NCI-H82 treated with DMSO at 0.1 percent for 48 hours (cell line): ENCODE measurements at regions not wholly inside any gene's neighbourhood (a gene's known extent, or its start where the extent isn't known, plus 50 kb on each side); places are given as distances from the start of the nearest gene placed in this dataset.
A peak's percentile ranks its signal among the peaks of the same experiment; 100 is the strongest.

ENCODE experiments used
- DNase-seq: peaks from one replicate; lab custom pipeline; 2025; ENCODE audit not compliant: unreplicated experiment; lab: John Stamatoyannopoulos, UW

DNA sequence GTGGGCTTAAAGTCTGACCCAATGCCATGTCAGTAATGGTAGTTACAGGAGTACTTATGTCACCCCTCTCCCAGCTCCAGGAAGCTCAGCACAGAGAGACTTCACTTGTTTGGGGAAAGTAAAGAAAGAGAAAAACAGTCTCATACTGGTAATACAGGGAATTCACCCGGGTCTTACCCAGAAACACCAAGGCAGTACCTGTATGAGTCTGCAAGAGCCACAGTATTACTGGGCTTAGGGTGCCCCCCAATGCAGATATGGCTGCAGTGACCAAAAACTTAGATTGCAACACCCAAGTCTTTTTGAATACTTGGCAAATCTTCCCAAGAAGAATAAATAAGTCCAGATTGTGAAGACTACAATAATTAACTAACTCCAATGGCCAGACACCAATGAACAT lies 622.1 kb downstream of the IGSF11 start:
- no peak for DNase-seq

DNA sequence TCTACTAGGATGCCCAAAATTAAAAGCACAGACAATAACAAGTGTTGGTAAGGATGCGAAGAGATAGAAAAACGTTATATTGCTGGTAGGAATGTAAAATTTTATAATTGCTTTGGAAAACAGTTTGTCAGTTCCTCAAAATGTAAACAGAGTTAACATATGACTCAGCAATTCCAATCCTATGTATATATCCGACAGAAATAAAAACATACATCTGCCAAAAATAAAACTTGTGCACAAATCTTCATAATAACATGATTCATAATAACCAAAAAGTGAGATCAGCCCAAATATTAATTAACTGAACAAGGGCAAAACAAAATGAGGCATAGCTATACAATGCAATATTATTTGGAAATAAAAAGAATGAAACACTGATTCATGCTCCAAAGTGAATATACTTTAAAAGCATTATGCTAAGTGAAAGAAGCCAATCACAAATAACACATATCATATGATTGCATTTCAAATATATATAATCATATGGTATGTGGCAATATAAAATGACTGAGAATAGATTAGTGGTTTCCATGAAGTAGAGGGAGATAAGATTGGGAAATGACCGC lies 609.3 kb downstream of the IGSF11 start:
- DNase-seq = no peak

DNA sequence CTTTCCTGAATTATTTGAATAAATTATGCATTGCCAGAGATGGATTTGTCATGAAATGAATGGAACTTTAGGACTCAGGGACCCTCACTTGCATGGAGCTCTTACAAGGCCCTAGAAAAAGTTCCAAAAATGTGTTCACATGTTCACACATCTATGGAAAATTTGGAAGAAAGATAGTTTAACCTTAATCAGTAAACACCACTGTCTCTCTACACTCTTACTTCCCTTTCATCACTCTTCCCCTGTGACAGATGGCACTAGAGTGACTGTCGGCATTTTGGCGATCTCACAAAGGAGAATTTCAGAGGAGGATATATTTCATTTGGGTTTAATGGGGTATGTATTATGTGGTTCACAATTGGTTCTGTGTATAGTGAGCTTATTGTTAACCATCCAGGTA lies 600.8 kb downstream of the IGSF11 start:
- DNase-seq = no peak

DNA sequence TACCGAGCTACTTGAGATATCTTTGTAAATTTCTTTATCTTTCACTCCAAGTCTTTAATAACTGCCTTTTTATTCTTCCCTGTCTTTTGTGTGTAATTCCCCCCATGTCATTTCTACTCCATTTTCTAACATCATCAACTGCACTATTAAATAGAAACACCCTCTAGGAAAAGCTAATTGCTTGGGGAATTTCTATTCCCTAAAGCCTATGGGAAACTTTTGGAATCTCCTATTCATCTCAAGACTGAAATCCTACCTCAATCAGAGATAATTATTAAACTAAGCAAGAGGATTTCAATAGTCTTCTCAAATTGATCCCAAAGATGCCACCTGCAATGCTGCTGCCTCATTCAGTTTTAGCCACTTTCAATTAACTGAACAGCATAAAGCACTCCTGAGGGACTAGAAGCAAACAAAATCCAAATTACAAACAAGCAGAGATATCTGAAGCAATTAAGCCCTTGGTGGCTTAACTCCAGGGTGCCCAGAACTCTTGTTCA lies 598.7 kb downstream of the IGSF11 start:
- no peak for DNase-seq

DNA sequence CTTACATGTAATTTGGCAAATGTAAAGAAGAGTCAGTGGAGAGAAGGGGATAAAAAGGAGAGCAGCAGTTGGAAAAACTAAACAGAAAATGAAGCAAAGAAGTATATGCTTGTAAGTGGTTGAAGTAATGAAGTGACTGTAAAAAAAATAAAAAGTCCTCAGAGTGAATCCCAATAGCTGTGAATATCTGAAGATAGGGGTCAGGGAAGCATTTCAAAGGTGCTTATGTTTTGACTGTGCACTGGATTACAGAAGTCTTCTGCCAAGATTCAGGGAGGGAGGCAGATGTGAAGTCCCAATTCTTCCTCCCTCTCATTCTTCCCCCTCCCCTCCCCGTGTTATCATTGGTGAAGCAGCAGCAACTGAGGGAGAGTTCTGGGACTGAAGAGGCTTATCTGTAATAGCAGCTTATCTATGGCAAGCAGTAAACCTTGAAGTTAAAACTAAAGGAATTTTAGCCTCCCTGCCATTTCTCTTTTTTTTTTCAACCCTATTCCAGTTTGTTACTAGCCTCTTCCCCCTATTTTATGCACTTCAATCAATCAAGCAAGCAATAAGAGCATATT lies 597.9 kb downstream of the IGSF11 start:
- DNase-seq = peak; percentile 31

DNA sequence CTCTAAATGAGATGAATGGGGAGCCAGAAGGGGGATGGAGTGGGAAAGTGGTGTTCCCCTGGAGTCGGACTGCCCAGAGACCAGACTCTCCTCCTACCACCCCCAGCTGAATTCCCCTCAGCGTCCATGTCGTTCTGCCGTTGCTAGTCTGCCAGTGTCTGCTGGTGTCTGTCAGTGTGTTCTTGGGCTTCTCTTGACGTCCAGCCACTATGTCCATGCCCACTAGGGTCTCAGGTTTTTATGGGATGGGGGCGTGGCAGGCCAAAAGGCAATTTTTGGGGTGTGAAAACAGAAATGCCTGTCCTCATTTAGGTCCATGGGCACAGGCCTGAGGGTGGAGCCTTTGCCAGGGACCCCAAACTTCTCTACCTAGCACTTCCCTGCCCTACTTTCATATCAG lies 589.6 kb downstream of the IGSF11 start:
- no peak for DNase-seq

DNA sequence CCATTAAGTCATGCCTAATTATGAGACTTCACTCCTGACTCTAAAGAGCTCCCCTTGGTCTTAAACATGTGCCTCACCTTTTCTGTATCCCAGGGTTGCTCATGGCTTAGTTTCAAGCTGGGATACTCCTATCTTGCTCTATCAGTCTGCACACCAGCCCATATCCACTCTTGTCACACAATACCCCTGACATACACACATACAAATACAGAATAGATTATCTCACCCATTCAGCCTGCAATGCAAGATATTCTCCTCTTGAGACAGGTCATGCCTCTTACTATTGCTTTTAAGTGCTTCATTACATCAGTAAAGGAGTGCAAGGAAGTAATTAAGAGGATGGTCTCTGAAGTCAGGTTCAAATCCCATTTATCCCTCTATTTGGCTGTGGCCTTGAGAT lies 587.3 kb downstream of the IGSF11 start:
- no peak for DNase-seq

DNA sequence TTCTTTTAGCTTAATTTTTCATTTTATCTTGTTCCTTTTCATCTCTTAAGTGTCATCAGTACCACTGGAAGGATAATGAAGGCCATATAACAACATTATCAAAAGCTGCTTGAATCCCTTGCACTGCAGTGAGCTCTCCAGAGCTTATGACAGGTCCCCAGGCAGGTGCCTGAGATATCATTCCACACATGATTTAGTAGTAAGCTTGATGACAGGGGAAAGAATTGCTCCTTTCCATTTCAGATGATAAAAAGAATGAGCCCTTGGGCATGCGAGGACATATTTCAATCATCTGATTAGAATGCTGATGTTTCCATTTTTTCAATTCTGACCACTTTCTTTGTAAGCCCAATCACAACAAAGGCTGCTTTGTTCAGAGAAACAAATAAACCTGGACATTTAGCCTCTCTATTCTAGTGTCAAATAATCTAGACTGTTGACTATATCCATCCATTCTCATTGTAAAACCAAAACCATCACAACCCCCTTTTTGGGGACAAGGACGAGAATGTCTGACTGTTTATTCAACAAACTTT lies 567.8 kb downstream of the IGSF11 start:
- no peak for DNase-seq

DNA sequence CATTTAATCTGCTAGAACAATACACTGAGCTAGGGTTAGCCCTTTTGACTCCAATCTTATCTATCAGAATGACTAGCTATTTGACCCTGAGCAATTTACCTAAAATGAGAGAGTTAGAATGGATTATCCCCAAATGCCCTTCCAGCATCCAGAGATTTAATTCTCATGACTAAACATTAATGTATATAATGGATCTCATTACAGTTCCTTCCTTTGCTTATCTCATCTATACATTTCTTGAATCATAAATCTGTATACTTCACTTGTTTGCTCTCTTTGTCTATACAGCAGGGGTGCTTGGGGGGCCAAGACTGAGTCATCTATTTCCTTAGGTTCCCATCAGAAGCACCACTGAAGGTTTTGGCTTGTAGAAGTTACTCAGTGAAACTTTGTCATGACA lies 565.8 kb downstream of the IGSF11 start:
- DNase-seq = peak; percentile 5

DNA sequence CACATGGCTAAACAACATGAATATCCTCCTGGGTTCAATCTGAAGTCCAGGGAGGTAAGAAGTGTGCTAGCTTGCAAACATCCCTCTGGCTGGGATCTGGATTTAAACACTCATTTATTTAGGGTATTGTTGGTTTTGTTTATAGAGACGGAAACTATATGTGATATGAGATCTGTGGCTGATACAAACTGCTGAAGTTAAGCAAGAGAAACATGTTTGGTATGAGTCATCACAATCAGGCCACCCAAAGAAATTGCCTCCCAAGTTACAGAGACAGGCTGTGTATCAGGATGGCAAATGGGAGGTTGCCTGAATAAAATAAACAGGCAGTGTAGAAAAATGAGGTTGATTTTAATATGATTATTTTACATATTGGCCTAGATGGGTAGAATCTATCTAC lies 562.1 kb downstream of the IGSF11 start:
- DNase-seq = no peak

DNA sequence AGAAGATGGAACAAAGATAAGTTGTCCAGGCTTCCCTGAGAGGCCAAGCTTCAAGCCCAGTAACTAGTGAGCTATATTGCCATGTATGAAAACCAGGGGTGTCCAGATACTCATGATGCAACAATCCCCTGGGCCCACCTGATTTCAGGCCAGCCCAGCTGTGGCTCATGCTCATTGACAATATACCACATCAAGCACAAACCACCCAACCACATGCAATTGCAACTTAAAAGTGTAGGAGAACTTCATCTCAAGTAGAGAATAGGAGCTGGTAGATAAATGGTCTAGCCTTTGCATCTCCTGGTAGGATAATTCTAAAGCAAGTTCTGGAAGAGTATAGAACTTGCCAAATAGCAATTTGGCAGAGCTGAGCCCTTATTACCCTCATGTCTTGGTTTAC lies 561.3 kb downstream of the IGSF11 start:
- no peak for DNase-seq

DNA sequence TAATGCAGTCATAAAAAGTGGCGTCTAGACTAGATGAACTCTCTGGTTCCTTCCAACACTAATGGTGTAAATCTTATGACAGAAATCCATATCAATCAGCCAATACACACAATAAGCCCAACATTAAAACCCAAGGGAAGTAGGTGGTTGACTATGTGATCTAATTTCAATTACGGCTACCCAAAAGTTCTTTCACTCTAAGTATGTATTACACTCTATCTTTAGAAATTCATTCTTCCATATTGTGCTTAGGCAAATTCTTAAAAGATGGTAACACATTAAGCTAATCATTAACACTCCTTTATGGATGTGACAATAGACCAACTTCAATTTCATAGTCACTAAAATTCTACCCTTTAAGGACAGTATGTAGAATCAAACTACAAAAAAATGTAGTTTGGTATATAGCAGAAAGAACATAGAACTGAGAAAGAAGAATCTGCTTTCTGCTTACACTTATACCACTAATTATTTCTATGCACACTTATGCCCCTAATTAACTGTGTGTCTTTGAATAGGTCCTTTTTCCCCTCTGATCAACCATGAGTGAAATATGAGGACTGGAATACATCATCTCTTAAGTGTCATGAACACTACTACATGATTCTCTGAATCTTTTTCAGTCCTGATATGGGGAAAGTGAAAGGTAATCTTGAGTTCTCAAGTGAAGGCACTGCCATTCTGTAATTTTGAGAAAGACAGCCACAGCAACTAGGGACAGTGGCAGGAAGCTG lies 557.6 kb downstream of the IGSF11 start:
- no peak for DNase-seq

DNA sequence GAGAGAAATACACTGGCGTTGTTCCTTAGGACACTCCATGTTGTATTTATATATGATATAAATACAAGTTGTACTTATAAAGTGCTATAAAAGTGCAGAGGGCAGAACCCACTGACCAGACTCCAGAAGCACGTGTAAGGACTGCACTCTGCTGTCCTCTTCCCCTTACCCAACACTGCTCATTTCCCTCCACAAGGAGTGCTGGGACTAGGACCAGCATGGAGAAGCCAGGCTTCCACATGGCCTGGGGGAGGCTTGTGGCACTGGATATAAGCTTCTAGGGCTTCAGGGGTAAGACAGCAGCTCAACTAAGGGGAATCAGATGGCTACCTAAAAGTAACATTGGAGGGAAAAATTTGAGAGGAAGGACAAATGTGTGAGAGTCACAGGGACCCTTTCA lies 556.9 kb downstream of the IGSF11 start:
- no peak for DNase-seq

DNA sequence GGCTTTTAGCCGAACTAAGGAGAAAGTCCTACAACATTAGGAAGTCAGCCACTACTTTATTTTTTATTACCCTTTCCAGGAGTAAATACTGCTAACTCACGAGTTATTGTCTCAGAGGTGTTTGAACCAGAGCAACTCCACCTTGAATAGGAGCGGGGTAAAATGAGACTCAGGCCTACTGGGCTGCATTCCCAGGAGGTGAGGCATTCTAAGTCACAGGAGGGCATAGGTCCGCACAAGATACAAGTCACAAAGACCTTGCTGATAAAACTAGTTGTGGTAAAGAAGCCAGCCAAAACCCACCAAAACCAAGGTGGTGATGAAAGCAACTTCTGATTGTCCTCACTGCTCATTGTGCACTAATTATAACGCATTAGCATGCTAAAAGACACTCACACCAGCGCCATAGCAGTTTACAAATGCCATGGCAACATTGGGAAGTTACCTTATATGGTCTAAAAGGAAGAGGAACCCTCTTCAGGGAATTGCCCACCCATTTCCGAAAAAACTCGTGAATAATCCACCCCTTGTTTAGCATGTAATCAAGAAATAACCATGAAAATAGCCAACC lies 555.9 kb downstream of the IGSF11 start:
- DNase-seq = no peak

DNA sequence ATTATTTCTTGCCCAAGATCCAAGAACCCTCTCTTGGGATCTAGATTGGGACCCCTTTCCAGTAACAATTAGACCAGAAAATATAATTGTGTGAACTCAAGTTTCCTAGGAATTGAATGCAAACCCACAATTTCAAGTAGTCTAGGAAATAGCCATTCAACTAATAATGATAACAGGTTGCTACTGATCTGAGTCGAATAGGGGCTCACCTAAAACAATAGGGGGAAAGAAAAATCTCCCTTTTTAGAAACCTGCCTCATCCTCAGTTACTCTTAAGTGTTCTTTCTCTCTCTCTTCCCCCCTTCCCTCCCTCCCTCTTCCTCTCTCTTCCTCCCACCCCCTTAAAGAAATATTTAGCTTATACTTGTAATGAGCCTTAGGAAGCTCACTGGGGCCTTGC lies 555.3 kb downstream of the IGSF11 start:
- DNase-seq = no peak

DNA sequence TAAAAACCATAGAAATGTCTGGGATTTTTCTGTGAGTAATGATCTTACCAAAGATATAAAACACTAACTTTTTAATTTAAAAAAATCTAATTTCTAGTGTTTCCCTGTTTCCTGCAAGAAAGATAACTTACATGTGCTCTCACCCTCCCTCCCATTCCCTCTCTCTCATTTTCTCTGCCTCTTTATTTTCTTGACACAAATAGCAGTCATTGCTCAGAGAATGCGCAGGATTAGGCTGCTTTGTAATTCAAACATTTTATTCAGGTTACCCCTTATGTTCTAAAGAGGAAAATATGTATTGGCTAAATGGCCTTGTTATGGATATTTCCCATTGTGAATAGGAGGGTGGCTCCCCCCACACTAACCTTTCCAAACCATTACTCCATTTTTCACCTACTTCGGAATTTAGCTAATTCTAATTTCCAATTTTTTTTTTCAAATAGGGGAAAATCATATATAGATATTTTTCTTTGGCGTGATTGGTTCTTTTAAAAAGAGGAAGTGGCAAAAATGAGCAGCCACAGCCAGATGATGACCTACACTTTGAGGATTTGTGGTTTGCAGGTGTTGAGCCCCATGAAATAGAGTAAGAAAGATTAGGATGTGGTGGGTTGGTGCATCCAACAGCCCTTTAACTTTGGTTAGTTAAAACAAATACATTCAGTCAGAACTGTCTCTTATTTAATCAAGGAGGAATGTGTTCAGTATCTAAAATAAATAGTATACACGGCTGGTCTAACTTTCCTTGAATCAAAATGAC lies 554.4 kb downstream of the IGSF11 start:
- no peak for DNase-seq

DNA sequence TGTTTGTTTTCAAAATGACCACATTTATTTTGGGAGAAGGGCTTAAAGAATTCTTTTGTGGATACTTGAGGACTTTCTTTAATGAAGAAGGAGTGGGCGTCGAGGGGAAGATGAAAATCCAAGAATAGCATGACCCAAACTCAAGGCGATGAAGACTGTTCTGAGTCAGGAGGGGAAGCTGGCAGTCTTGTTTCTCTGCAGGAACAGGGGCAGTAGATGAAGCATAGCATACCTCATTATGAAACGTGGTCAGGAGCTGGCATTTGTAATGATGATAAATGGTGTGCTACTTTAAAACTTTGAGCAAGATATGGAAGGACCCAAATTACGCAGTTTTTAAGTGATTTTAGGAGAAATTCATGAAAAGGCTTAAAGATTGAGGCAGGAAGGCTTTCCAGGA lies 549.0 kb downstream of the IGSF11 start:
- no peak for DNase-seq

DNA sequence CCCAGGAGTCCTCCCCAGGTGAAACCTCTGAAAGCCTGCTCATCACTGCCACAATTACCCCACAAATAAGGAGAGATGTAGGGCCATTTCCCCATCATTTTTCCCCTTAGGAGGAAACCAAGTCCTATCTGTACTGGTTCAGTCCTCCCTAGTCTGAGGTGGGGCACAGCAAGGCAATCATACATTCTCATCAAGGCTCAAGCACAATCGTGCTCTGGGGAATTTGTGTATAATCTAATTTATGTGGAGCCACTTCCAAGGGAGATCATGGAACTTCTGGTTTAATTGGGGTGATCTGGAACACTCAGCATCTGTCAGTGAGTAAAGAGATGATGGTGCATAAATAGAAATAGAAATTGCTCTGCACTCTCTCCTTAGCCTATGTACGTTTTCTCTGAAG lies 546.9 kb downstream of the IGSF11 start:
- peak; percentile 25 for DNase-seq

DNA sequence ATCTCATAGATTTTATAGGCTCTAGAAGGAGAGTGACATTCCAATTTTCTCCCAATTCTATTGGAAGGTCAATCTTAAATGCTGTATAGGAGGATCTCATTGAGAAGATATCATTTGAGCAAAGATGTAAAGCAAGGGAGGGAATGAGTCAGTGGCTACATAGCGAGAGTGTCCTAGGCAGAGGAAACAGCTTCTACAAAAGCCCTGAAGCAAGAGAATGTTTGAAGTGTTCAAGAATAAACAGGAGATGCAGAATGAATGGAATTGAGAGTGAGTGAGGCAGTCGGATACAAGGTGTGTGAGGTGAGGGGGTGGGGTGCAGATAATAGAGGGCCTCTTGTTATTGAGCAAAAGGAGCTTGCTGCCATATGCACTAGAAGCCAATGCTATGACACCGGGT lies 545.9 kb downstream of the IGSF11 start:
- DNase-seq = no peak

DNA sequence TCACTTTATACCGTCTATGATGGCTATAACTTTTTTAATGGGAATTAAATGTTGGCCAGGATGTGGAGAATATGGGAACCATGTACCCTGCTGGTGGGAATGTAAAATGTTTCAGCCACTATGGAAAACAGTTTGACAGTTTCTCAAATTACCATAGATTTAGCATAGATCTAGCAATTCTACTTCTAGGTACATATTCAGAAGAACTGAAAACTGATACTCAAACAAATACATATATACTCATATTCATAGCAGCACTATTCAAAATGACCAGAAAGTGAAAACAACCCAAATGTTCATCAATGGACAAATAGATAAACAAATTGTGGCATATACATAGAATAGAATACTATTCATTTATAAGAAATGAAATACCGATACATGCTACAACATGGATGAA lies 539.4 kb downstream of the IGSF11 start:
- no peak for DNase-seq

DNA sequence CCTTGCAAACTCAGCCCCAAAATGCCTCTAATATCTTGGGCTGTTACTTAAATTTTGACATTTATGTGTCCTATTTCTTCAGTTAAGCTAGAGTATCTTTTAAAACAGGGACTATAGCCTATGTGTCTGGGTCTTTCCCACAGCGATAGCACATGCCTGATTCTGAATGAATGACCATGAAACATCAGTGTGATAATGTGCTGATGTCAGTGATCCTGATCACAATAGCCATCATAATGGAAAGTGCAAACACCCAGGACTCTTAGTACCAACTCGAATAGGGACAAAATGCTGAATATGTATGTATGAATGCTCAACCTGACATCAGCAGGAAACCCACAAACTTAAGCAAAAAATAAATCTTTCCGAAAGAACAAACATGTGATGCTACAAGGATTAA lies 537.4 kb downstream of the IGSF11 start:
- no peak for DNase-seq
